K562 (cell line): ENCODE measurements at regions not wholly inside any gene's neighbourhood (a gene's known extent, or its start where the extent isn't known, plus 50 kb on each side); places are given as distances from the start of the nearest gene placed in this dataset.

Experiments
- CBX2 ChIP-seq: fragments of 200-600 bp; sonication (generic); IDR thresholded peaks from one replicate; pipeline ENCODE4 v1.6.1; 2012; ENCODE audit warnings: mild to moderate bottlenecking, low read length, inconsistent platforms; ENCODE audit not compliant: insufficient read depth, poor library complexity, severe bottlenecking
- CEBPB ChIP-seq: fragments of 450-650 bp; IDR thresholded peaks from 2 replicates; pipeline ENCODE4 v1.6.1; 2016; ENCODE audit warnings: missing genetic modification characterization, missing compliant biosample characterization
- E2F1 ChIP-seq: sonication (generic); formaldehyde crosslinking; IDR thresholded peaks from 2 replicates; pipeline ENCODE4 v1.8.1; 2023; ENCODE audit warnings: mild to moderate bottlenecking, missing genetic modification reagents, moderate library complexity
- E2F8 ChIP-seq: fragments of 450-650 bp; IDR thresholded peaks from 2 replicates; pipeline ENCODE4 v1.7.1; 2018; ENCODE audit warnings: mild to moderate bottlenecking, low read depth; ENCODE audit not compliant: partially characterized antibody
- FOSL1 ChIP-seq: fragments of 200-800 bp; sonication (Bioruptor generic); conservative IDR thresholded peaks from 2 replicates; pipeline ENCODE4 v1.6.1; 2016; ENCODE audit warnings: missing genetic modification characterization, missing compliant biosample characterization
- HIVEP1 ChIP-seq: fragments of 250-450 bp; sonication (Bioruptor Pico); IDR thresholded peaks from 2 replicates; pipeline ENCODE4 v1.4.0; 2020; ENCODE audit warnings: mild to moderate bottlenecking
- JUND ChIP-seq, 2 experiments: IDR thresholded peaks; 2 replicates in 1 of 2; 3 replicates in 1 of 2; pipeline ENCODE4 v1.6.1; 2011; ENCODE audit warnings: borderline replicate concordance in 2 of 2, low read depth in 2 of 2, low read length in 2 of 2, improper control_type of control experiment in 1 of 2, missing biosample characterization in 1 of 2, missing genetic modification characterization in 1 of 2, missing genetic modification reagents in 1 of 2
- NFYB ChIP-seq: IDR thresholded peaks from 2 replicates; pipeline ENCODE4 v1.6.1; 2011; ENCODE audit warnings: mild to moderate bottlenecking, moderate library complexity; ENCODE audit not compliant: insufficient read length; ENCODE audit errors: extremely low read depth
- PHF20 ChIP-seq: fragments of 450-650 bp; IDR thresholded peaks from 2 replicates; pipeline ENCODE4 v1.6.1; 2018; ENCODE audit not compliant: partially characterized antibody
- POLR2A ChIP-seq: fragments of 450-650 bp; conservative IDR thresholded peaks from 2 replicates; pipeline ENCODE4 v1.6.1; 2016
- SMC3 ChIP-seq: conservative IDR thresholded peaks from 2 replicates; pipeline ENCODE4 v1.6.1; 2011; ENCODE audit warnings: low read depth, low read length, improper control_type of control experiment; ENCODE audit not compliant: insufficient read depth
- TARDBP ChIP-seq: fragments of 450-650 bp; IDR thresholded peaks from 2 replicates; pipeline ENCODE4 v1.6.1; 2016
- TCF7 ChIP-seq: sonication (generic); IDR thresholded peaks from 2 replicates; pipeline ENCODE4 v1.6.1; 2016; ENCODE audit warnings: antibody characterized with exemption, borderline replicate concordance
- XRCC5 ChIP-seq: fragments of 200-400 bp; formaldehyde crosslinking; IDR thresholded peaks from 2 replicates; pipeline ENCODE4 v1.6.1; 2017; ENCODE audit warnings: low read depth, mild to moderate bottlenecking, low read length

- TF ChIP-seq CBX2 (no peak), SMC3 (no peak), JUND (IDR thresholded peaks at IDR 0.05; ENCODE audit: borderline replicate concordance, low read depth, low read length) (no peak), JUND (tag; IDR thresholded peaks at IDR 0.05; ENCODE audit: borderline replicate concordance, low read depth, low read length) (no peak), POLR2A (no peak), E2F8 (no peak), XRCC5 (no peak), PHF20 (no peak), E2F1 (no peak), NFYB (no peak), CEBPB (tag) (no peak), TCF7 (no peak), FOSL1 (no peak), TARDBP (no peak), HIVEP1 (CRISPR knock-in tag) (no peak)
Observed at GRCh38 chr3:74039105-74039504, 414.4 kb upstream of the PDZRN3 start.
